Upper lobe of left lung (tissue), 4 donors: ENCODE measurements at regions not wholly inside any gene's neighbourhood (a gene's known extent, or its start where the extent isn't known, plus 50 kb on each side); places are given as distances from the start of the nearest gene placed in this dataset.

ENCODE experiments used
- EP300 ChIP-seq, 4 donors: sonication (generic); formaldehyde crosslinking; IDR thresholded peaks; one replicate each; pipeline ENCODE4 v1.5.1; 2017; ENCODE audit warnings: antibody characterized with exemption in 4 of 4, control low read depth in 2 of 4
- POLR2A ChIP-seq, 4 donors: fragments of 450-650 bp; IDR thresholded peaks; one replicate each; pipeline ENCODE4 v1.5.1; 2016 to 2017; ENCODE audit warnings: antibody characterized with exemption in 4 of 4, mild to moderate bottlenecking in 2 of 4
- POLR2AphosphoS5 ChIP-seq, 2 donors: sonication (generic); formaldehyde crosslinking; IDR thresholded peaks; one replicate each; pipeline ENCODE4 v1.5.1; 2017; ENCODE audit warnings: antibody characterized with exemption in 2 of 2
- TF ChIP-seq, protein P1 (sequence below), 6 experiments: fragments of 450-650 bp in 4 of 6; fragments of 200-600 bp in 2 of 6; sonication (generic) in 2 of 6; IDR thresholded peaks; one replicate each; pipeline ENCODE4 v1.5.1; 2016 to 2019; ENCODE audit warnings: antibody characterized with exemption in 6 of 6

DNA sequence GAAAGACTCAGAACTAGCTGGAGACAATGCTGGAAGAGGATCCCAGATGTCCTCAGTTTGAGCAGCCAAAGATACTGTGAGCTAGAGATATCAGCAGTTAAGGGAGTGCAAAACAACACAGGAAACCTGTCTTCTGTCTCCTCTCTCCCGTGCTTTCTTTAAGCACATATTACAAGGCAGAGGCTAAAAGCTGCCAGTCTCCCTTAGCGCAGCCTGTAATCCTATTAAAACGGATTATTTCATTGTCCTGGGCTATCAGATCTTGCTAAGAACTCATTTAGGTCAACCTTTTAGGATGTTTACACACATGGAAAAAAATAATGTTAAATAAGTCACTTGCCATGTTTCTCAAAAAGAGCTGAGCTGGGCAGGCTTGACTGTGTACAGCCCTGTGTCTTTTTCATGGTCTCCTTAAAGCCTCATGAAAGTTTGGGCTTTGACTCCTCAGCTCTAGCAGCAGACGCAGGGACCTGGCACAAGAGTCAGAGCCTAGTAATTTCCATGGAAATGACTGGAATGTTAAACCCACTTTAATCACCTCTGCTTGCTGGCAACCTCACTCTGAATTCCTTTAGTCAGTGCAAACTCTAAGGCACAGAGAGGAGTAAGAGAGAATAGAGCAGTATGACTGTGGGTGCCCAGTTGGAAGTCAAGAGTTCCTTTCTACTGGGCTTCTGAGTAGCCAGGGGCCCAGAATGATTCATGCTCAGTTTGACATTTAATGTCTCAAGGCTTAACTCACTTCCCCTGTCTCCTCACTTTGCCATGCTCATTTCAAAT is 491.9 kb downstream of the NTRK3 start:
- TF ChIP-seq EP300 (IDR thresholded peaks at IDR 0.05) = no peak
- TF ChIP-seq, protein P1, sequence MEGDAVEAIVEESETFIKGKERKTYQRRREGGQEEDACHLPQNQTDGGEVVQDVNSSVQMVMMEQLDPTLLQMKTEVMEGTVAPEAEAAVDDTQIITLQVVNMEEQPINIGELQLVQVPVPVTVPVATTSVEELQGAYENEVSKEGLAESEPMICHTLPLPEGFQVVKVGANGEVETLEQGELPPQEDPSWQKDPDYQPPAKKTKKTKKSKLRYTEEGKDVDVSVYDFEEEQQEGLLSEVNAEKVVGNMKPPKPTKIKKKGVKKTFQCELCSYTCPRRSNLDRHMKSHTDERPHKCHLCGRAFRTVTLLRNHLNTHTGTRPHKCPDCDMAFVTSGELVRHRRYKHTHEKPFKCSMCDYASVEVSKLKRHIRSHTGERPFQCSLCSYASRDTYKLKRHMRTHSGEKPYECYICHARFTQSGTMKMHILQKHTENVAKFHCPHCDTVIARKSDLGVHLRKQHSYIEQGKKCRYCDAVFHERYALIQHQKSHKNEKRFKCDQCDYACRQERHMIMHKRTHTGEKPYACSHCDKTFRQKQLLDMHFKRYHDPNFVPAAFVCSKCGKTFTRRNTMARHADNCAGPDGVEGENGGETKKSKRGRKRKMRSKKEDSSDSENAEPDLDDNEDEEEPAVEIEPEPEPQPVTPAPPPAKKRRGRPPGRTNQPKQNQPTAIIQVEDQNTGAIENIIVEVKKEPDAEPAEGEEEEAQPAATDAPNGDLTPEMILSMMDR (IDR thresholded peaks at IDR 0.05) = no peak
- no peak for TF ChIP-seq POLR2A (IDR thresholded peaks at IDR 0.05)
- no peak for TF ChIP-seq POLR2AphosphoS5 (IDR thresholded peaks at IDR 0.05)
